Mesendoderm (in vitro differentiated cells): ENCODE measurements at regions not wholly inside any gene's neighbourhood (a gene's known extent, or its start where the extent isn't known, plus 50 kb on each side); places are given as distances from the start of the nearest gene placed in this dataset.
"Not testable (repeated sequence)": the region's sequence is repeated elsewhere in the genome, so short reads cannot be mapped to it uniquely, and the experiment has no call there.

Experiments
- DNase-seq: peaks from one replicate; pipeline ENCODE4 v3.0.0; 2013
- H2AK5ac ChIP-seq: 2 replicates; pipeline ENCODE4 v1.6.1; 2013; ENCODE audit warnings: low read length, inconsistent platforms
- H2BK120ac ChIP-seq: 2 replicates; pipeline ENCODE4 v1.6.1; 2013; ENCODE audit warnings: low read depth, mild to moderate bottlenecking, low read length, moderate library complexity, mixed read lengths
- H2BK15ac ChIP-seq: replicated peaks from 2 replicates; pipeline ENCODE4 v1.6.1; 2013; ENCODE audit warnings: low read depth, mild to moderate bottlenecking, moderate library complexity
- H2BK5ac ChIP-seq: 2 replicates; pipeline ENCODE4 v1.6.1; 2013; ENCODE audit warnings: low read length, inconsistent platforms
- H3K18ac ChIP-seq: 2 replicates; pipeline ENCODE4 v1.6.1; 2013; ENCODE audit warnings: mild to moderate bottlenecking, low read length, mixed read lengths
- H3K23ac ChIP-seq: one replicate; pipeline ENCODE4 v1.6.1; 2013; ENCODE audit warnings: low read length
- H3K27ac ChIP-seq: 2 replicates; pipeline ENCODE4 v1.5.1; 2013; ENCODE audit warnings: low read depth, mild to moderate bottlenecking, inconsistent platforms, low read length, moderate library complexity
- H3K27me3 ChIP-seq: 2 replicates; pipeline ENCODE4 v1.6.1; 2013; ENCODE audit warnings: low read length, control low read depth, mild to moderate bottlenecking, inconsistent platforms; ENCODE audit not compliant: insufficient read depth, poor library complexity
- H3K36me3 ChIP-seq: 2 replicates; pipeline ENCODE4 v1.6.1; 2013; ENCODE audit warnings: low read length, inconsistent platforms; ENCODE audit not compliant: control insufficient read depth, insufficient read depth
- H3K4ac ChIP-seq: one replicate; pipeline ENCODE4 v1.6.1; 2013; ENCODE audit warnings: low read depth, mild to moderate bottlenecking, low read length, moderate library complexity
- H3K4me1 ChIP-seq: 2 replicates; pipeline ENCODE4 v1.6.1; 2013; ENCODE audit warnings: low read depth, low read length, inconsistent platforms; ENCODE audit not compliant: control insufficient read depth
- H3K4me2 ChIP-seq: 2 replicates; pipeline ENCODE4 v1.6.1; 2013; ENCODE audit warnings: low read length
- H3K4me3 ChIP-seq: 2 replicates; pipeline ENCODE4 v1.5.1; 2013; ENCODE audit warnings: mild to moderate bottlenecking, low read length
- H3K56ac ChIP-seq: one replicate; pipeline ENCODE4 v1.6.1; 2013; ENCODE audit warnings: low read length
- H3K79me1 ChIP-seq: 2 replicates; pipeline ENCODE4 v1.6.1; 2013; ENCODE audit warnings: low read length, inconsistent platforms
- H3K79me2 ChIP-seq: 2 replicates; pipeline ENCODE4 v1.6.1; 2013; ENCODE audit warnings: mild to moderate bottlenecking, low read length; ENCODE audit not compliant: control insufficient read depth, insufficient read depth
- H3K9ac ChIP-seq: 2 replicates; pipeline ENCODE4 v1.6.1; 2013; ENCODE audit warnings: low read length, inconsistent platforms
- H4K5ac ChIP-seq: one replicate; pipeline ENCODE4 v1.6.1; 2013; ENCODE audit warnings: low read length
- H4K8ac ChIP-seq: one replicate; pipeline ENCODE4 v1.6.1; 2013; ENCODE audit warnings: low read depth, mild to moderate bottlenecking, control low read depth, low read length, moderate library complexity
- WGBS: extraction: QIAGEN DNeasy Blood & Tissue Kit; methylation state at CpG from one replicate; pipeline ENCODE4 v1.1.7; 2013; ENCODE audit warnings: low lambda C conversion rate, missing lambda C conversion rate; ENCODE audit not compliant: insufficient coverage; ENCODE audit errors: extremely low coverage; 5-methylcytosine and 5-hydroxymethylcytosine counted together

DNA sequence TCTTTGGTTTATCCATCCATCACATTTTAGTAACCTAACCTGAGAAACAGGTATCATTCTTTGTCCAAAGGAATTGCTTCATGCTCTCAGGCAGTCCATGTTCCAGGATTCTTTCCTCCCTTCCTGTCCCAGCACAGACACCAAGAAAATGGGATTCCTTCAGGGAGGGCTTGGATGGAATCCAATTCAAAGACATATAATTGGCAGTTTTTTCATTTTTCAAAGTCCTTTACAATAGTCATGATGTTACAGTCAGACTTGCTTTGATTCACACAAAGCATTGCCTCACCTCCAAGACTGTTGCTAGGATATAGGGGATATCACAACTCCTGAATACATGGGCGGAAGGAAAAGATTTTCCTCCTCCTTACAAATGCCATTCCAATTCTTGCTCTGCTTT is 241.4 kb upstream of the ACVR2A start:
- H3K4me2 ChIP-seq: no peak overlapping the region
- no peak overlapping the region for H3K4ac ChIP-seq
- no peak overlapping the region for H2AK5ac ChIP-seq
- H3K27ac ChIP-seq: no peak overlapping the region
- no peak overlapping the region for H2BK120ac ChIP-seq
- no peaks in the 10 kb centered on the region for H3K79me1 ChIP-seq
- no peak overlapping the region for H2BK5ac ChIP-seq
- no peak overlapping the region for H2BK15ac ChIP-seq
- H3K23ac ChIP-seq: no peak overlapping the region
- no peak overlapping the region for H3K4me3 ChIP-seq
- DNase-seq: no peak
- no peaks in the 10 kb centered on the region for H3K27me3 ChIP-seq
- H3K18ac ChIP-seq: no peak overlapping the region
- WGBS: no CpG with 5 or more reads among the region's 1 CpG
- H3K79me2 ChIP-seq: no peaks in the 10 kb centered on the region
- no peak overlapping the region for H4K5ac ChIP-seq
- no peak overlapping the region for H4K8ac ChIP-seq
- H3K9ac ChIP-seq: no peak overlapping the region
- H3K4me1 ChIP-seq: no peaks in the 10 kb centered on the region
- no peak overlapping the region for H3K56ac ChIP-seq
- no peaks in the 10 kb centered on the region for H3K36me3 ChIP-seq

DNA sequence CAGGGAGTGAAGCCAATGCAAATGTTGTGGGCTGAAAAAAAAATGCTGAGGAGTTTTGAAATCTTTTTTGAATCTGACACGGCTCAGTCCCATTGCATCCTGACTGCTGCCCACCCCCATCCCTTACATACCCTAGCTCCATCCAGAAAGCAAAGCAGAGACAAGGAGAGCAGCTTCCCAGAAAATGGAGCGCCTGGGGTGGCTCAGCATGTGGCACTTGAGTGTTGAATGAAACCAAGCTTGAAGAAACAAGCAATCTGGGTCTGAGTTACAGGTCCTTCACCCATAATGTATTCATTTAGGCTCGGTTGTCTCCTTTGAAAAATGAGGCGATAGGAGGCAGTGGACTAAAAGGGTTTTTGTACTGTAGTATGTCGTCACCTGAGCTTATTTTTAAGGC is 244.2 kb upstream of the ACVR2A start:
- H3K4ac ChIP-seq: no peak overlapping the region
- WGBS: no CpG with 5 or more reads among the region's 5 CpGs
- H3K36me3 ChIP-seq: no peaks in the 10 kb centered on the region

DNA sequence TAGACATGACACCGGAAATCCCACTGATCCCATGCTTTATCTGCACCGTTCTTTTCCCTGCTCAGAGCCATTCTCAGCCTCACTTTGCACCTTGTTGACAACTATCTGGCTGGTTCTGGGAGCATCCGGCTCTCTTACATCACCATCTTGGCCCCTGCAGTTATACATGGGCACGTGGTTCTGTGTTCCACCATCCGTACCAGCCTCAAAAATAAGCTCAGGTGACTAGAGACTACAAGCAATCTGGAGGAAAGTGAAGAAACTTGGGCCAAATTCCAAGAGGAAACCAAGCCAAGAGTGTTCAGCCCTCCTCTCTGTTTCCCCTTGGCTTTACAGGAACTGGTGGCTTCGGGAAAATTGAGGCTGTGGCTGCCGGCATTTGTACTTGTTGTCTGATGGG is 244.6 kb upstream of the ACVR2A start:
- DNase-seq: no peak
- WGBS: no CpG with 5 or more reads among the region's 7 CpGs
- Histone ChIP-seq H3K23ac (no peak overlapping the region), H2BK15ac (no peak overlapping the region), H2BK120ac (no peak overlapping the region), H3K4me1 (no peaks in the 10 kb centered on the region), H2AK5ac (no peak overlapping the region), H3K79me1 (no peaks in the 10 kb centered on the region), H3K79me2 (no peaks in the 10 kb centered on the region), H3K27ac (no peak overlapping the region), H3K18ac (no peak overlapping the region), H3K4me3 (no peak overlapping the region), H3K9ac (no peak overlapping the region), H3K27me3 (no peaks in the 10 kb centered on the region), H3K4me2 (no peak overlapping the region), H3K4ac (no peak overlapping the region), H4K5ac (no peak overlapping the region), H3K36me3 (no peaks in the 10 kb centered on the region), H2BK5ac (no peak overlapping the region), H3K56ac (no peak overlapping the region), H4K8ac (no peak overlapping the region)

More for the DNA sequence above, 244.2 kb upstream of the ACVR2A start:
- H3K79me1 ChIP-seq: no peaks in the 10 kb centered on the region
- no peak overlapping the region for H3K18ac ChIP-seq
- no peak overlapping the region for H2BK5ac ChIP-seq
- no peak overlapping the region for H3K23ac ChIP-seq
- no peak overlapping the region for H2BK15ac ChIP-seq
- H3K79me2 ChIP-seq: no peaks in the 10 kb centered on the region
- no peak overlapping the region for H3K4me3 ChIP-seq
- H3K27me3 ChIP-seq: no peaks in the 10 kb centered on the region
- no peak overlapping the region for H2BK120ac ChIP-seq
- H3K4me1 ChIP-seq: no peaks in the 10 kb centered on the region
- H4K8ac ChIP-seq: peak overlapping the region; percentile 6
- no peak overlapping the region for H3K56ac ChIP-seq
- no peak overlapping the region for H3K27ac ChIP-seq
- H3K4me2 ChIP-seq: no peak overlapping the region
- no peak overlapping the region for H3K9ac ChIP-seq
- DNase-seq: no peak
- H4K5ac ChIP-seq: no peak overlapping the region
- no peak overlapping the region for H2AK5ac ChIP-seq

DNA sequence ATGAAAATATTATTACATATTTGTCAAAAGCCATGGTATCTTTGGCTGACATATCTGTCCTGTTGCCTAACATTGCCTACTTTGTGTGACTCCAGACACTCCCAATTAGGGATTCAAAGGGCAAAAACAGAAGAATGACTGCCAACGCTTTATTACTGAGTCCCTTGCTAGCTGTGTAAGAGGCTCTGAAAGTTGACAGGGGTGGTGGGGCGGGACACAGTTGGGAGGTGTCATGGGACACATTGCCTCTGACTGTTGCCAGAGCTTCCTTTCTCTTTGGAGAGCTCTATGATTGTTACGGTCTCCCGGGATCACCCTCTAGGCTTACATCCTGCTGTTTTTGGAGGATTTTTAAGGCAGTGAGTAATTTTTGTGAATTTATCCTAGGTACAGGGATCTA is 249.6 kb upstream of the ACVR2A start:
- Histone ChIP-seq H4K5ac (no peak overlapping the region), H3K4me1 (no peaks in the 10 kb centered on the region), H3K4me3 (no peak overlapping the region), H3K9ac (no peak overlapping the region), H3K23ac (no peak overlapping the region), H3K27me3 (no peaks in the 10 kb centered on the region), H3K27ac (no peak overlapping the region), H4K8ac (no peak overlapping the region), H3K79me1 (no peaks in the 10 kb centered on the region), H3K4me2 (no peak overlapping the region), H2BK120ac (no peak overlapping the region), H3K79me2 (no peaks in the 10 kb centered on the region), H2BK5ac (no peak overlapping the region), H2AK5ac (no peak overlapping the region), H3K56ac (no peak overlapping the region), H3K18ac (no peak overlapping the region), H3K36me3 (no peaks in the 10 kb centered on the region), H3K4ac (no peak overlapping the region), H2BK15ac (no peak overlapping the region)
- no peak for DNase-seq
- no CpG with 5 or more reads among the region's 4 CpGs for WGBS

DNA sequence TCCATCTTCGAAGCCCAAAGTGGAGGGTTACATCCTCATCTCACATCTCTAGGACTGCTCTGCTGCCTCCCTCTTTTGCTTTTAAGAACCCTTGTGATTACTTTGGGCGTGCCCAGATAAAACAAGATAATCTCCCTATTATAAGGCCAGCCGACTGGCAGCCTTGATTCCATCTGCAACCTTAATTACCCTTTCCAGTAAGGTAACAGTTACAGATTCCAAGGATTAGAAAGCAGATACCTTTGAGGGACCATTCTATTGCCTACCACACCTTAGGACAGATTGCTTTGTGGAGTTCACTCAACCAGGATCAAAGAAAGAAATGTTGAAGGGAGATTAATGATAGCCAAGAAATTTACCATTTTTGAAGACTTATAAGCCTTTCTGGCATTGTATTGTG is 250.8 kb upstream of the ACVR2A start:
- Histone ChIP-seq H3K9ac (no peak overlapping the region), H2BK5ac (no peak overlapping the region), H3K4me3 (no peak overlapping the region), H3K27me3 (no peaks in the 10 kb centered on the region), H2AK5ac (no peak overlapping the region), H3K27ac (no peak overlapping the region), H3K4me1 (no peaks in the 10 kb centered on the region), H3K18ac (no peak overlapping the region), H3K4ac (no peak overlapping the region), H3K23ac (no peak overlapping the region), H3K36me3 (no peaks in the 10 kb centered on the region), H4K5ac (no peak overlapping the region), H2BK120ac (no peak overlapping the region), H3K79me1 (no peaks in the 10 kb centered on the region), H2BK15ac (no peak overlapping the region), H3K56ac (no peak overlapping the region), H3K4me2 (no peak overlapping the region), H4K8ac (no peak overlapping the region), H3K79me2 (no peaks in the 10 kb centered on the region)
- no CpG with 5 or more reads among the region's 3 CpGs for WGBS
- DNase-seq: no peak

DNA sequence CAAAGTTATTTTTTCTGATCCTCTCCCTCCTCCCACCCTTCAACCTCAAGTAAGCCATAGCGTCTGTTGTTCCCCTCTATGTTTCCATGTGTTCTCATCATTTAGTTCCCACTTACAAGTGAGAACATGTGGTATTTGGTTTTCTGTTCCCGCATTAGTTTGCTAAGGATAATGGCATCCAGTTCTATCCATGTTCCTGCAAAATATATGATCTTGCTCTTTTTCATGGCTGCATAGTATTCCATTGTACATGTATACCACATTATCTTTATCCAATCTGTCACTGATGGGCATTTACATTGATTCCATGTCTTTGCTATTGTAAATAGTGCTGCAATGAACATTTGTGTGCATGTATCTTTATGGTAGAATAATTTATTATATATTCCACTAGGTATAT is 252.0 kb upstream of the ACVR2A start:
- not testable (repeated sequence) for H2BK5ac ChIP-seq, H2AK5ac ChIP-seq, H3K27ac ChIP-seq, H3K4me1 ChIP-seq, H3K56ac ChIP-seq, H3K18ac ChIP-seq, H3K4me3 ChIP-seq, H3K27me3 ChIP-seq, H3K4ac ChIP-seq, H3K79me1 ChIP-seq, DNase-seq, H2BK120ac ChIP-seq, H3K36me3 ChIP-seq, H4K8ac ChIP-seq, H3K23ac ChIP-seq, H2BK15ac ChIP-seq, H3K9ac ChIP-seq, H4K5ac ChIP-seq, H3K79me2 ChIP-seq, H3K4me2 ChIP-seq
- WGBS: no CpG with 5 or more reads among the region's 2 CpGs
